ENCODE measurements at regions not wholly inside any gene's neighbourhood (a gene's known extent, or its start where the extent isn't known, plus 50 kb on each side); places are given as distances from the start of the nearest gene placed in this dataset.
A peak's percentile ranks its signal among the peaks of the same experiment; 100 is the strongest.
"Not testable (repeated sequence)": the region's sequence is repeated elsewhere in the genome, so short reads cannot be mapped to it uniquely, and the experiment has no call there.

GRCh38 chr10:118805146-118805545 is 50.4 kb upstream of the CACUL1 start:
- no peak for DNase-seq (ENCODE audit: low read depth)

DNA sequence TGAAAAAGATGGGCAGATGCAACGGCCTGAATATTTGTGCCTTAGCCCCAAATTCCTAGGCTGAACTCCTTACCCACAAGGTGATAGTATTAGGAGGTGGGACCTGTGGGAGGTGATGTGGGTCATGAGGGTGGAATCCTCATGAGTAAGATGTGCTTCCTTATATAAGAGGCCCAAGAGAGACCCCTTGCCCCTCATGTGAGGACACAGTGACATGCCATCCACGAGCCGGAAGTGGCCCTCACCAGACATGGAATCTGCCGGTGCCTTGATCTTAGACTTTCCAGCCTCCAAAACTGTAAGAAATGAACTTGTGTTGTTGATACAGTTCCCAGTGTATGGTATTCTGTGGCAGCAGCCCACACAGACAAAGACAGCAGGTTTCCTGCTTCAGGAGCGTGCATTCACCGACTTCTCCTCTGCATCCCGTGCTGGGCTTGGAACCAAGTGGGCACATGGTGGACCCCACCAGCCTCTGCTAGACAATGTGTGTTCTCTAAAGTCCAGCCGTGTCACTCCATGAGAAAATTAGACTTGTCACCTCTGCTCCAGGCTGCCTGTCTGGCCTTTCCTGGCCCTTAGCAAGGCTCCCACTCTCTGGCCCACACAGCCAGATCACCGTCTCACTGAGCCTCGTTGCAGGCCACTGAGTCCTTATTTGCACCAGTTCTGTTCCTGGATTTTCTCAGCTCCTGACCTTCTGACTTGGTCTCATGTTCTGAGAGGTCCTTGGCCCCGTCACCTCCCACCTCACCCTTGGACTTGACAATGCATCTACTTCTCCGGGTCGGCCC is 52.9 kb upstream of the CACUL1 start:
- DNase-seq (ENCODE audit: low read depth): no peak

DNA sequence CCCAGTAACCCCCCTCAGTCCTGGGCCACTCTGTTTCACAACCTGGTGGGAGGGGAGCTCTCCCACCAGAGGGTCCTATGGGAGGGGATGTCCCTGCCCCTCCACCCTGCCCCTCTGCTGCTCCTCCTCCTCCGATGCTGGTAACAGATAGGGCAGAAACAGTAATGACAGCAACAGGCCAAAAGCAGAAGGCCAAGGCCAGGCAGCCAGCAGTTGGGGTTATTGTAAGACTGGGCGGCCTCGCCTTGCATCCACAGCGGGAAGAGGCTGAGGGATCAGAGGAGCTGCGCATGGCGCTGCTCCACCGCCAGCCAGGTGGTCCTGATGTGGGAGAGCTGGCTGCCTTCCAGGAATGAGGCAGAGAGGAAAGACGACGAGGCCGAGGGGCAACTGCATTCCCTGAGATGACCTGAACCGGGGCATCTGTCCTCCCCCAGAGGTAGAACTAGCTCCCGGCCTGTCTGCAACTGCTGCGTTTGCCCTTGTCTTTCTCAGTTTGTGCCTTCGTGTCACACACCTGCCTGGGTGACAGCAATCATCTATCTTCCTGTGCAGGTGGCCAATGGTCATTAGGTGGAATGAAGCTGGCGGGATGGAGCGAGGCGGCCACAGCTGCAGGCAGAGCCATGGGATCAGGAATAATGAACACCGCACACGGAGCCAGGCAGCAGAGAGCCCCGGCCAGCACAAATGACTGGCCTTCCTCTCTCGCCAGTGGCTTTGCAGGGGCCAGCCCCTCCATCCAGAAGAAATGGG is 54.0 kb upstream of the CACUL1 start:
- DNase-seq (ENCODE audit: low read depth): no peak

DNA sequence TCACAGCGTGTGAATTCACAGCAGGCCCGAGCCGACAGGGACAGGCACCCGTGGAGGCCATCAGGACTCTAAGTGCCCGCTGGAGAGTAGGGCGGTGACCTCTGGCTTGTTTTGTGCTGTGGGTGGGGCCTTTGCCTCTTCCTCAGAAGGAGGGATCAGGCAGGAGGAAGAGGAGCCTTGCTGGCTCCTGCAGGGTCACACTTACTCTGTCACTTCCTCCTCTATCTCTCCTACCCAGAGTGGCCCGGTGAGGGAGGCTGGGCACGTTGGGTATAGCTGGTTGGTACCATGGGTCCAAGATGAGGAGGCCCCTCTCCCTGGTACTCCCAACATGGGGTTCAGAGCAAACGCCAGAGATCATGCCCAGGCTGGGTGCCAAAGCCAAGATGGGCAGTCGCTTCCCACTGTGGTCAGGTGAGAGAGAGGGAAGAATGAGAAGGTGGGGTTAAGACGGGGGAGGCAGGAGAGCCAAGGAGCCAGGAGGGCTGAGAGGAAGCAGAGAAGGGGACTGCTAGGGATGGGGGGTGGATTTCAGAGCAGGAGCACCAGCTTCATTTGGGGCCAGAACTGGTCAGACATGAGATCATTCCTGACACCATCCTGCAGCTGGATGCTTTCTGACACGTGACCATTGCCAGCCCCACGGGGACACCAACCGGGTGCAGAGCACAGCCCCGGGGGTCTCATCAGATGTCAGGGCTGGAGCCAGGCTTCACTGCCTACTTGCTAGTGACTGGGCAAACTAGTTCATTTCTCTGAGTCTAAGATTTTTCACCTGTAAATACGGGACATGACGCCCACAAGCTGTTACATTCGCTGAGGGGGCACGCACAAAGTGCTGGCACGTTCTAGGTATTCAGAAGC is 54.8 kb upstream of the CACUL1 start:
- no peak for DNase-seq (ENCODE audit: low read depth)

DNA sequence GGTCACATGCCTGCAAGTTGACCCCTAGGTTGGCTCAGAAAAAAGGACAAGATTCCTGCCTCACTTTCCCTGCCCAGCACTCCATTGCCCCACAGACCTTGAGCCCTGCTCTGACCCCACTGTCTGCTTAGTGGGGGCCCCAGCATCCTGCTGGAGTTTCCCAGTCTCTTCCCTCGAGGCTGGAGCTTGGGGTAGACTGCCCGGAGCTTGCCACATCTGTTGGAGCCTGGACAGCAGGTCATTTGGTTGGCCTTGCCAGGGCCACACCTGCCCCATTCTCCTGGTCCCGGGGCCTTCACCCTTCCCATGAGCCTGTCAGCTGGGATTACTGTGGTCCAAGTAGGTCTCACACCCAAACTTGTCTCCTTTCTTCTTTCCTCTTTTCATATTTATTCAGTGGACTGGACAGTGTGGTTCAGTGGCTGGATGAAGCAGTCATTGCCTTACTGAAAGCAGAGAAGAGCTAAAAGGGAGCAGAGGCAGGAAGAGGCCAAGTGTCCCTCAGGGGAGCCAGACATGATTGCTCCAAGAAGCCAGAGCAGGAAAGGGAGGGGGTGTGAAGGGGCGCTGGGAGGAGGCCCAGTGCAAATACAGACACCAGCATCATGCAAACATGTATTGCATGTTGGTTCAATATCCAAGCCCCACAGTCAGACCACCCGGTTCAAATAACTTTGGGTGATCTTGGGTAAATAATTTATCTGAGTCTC is 56.2 kb upstream of the CACUL1 start:
- DNase-seq (ENCODE audit: low read depth): no peak

- no peak for DNase-seq (ENCODE audit: low read depth)
Observed at GRCh38 chr10:118811675-118812392, 57.1 kb upstream of the CACUL1 start.

DNA sequence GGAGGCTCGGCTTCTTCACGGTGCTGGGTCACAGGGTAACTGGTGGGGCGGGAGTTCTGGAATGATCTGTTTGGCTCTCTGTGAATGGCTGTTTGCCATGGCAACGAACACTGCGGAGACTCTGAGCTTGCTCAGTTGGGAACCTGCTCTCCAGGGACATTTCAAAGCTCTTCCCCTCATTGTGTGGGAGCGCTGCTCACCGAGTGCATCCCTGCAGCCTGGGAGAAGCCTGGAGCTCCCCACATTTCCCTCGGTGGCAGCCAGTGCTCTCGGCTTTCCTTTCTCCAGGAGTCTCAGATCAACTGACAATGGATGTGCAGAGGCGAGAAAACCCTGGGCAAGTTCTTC is 57.6 kb upstream of the CACUL1 start:
- DNase-seq (ENCODE audit: low read depth): no peak

DNA sequence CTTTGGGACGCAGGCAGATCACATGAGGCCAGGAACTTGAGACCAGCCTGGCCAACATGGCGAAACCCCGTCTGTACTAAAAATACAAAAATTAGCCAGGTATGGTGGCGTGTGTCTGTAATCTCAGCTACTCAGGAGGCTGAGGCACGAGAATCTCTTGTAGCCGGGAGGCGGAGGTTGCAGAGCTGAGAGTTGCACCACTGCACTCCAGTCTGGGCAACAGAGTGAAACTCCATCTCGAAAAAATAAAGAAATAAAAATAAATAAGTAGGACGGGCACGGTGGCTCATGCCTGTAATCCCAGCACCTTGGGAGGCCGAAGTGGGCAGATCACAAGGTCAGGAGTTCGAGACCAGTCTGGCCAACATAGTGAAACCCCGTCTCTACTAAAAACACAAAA is 58.2 kb upstream of the CACUL1 start:
- not testable (repeated sequence) for DNase-seq (ENCODE audit: low read depth)

GRCh38 chr10:118816471-118817168 is 61.9 kb upstream of the CACUL1 start:
- DNase-seq (ENCODE audit: low read depth): no peak

GRCh38 chr10:118817328-118818068 is 62.7 kb upstream of the CACUL1 start:
- no peak for DNase-seq (ENCODE audit: low read depth)

GRCh38 chr10:118818621-118819221 is 64.0 kb upstream of the CACUL1 start:
- no peak for DNase-seq (ENCODE audit: low read depth)

DNA sequence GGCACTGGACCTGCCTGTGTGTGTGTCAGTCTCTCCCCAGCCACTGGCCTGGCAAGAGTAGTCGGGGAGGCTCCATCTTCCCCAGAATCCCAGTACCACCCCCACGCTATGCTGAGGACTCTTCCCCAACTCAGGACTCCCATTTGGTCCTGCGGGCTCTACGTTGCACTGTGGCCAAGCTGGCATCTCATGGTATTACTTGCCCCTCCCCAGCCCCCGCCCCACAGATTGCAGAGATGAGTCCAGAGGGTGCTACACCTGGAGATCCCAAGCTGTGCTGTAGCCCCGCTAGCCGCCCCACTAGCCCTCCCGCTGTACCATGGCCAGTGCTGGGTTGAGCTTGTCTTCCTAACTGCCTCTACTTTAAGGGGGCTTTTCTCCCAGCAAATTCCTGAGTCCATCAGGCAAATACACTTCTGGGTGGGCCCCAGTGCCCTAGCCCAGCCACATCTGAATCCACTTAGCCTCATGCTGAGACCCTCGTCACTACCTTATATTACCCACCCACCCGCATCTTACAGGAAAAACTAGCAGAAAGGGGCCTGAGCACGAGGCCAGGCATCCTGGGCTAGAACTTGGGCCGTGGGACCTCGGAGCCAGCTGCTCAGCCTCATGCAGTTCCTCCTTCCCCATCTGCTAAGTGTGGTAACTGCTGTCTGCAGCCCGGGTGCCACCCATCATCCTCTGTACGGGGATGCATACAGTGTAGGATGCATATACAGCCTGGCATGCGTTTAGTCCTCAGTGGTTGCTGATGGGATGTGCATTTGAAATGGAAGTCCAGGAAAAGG is 65.8 kb upstream of the CACUL1 start:
- no peak for DNase-seq (ENCODE audit: low read depth)

DNA sequence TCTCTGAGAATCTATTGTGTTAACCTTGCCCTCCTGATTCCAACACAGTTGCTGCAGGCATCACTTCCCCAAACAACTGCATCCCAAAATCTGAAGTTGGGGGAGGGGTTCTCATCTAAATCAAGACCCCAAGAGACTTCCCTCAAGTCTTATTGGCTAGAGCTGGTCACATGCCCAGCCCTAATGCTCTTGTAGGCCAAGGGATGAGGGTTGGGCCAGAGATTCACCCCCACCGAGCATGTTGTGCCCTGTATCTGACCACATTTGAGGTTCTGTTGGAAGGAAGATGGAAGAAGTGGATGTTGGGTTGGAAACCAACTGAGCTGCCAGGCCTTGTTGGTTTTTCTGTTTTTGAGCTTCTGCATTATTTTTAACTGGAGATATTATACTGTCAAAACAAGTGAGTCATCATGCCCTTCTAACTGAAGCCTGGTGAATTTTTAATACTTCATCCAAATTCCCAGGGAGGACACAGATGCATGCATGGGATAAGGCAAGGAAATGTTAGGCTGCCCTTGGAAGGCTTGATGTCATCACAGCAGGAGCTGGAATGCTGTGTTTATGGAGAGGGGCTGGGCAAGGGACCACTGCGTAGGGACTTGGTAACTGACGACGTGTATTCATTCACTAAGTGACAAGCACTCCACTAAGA is 68.6 kb upstream of the CACUL1 start:
- DNase-seq (ENCODE audit: low read depth): peak; percentile 48

DNA sequence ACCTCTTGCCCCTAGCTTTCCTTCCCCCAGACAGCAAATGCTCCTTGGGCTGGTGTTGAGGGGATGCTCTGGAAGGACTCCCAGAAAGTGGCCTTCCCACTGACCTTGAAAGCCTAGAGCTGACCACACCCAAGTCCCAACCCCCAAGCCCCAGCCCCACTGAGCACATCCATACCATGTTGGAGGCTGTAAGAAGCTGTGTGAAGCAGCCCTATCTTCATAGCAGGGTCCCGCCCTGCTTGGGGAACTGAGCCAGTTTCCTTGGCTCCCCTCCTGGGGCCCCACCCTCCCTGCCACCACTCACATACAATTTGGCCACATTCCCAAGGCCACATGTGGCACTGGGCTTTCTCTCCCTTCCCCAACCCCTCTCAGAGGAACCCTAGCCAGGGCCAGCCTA is 72.3 kb upstream of the CACUL1 start:
- no peak for DNase-seq (ENCODE audit: low read depth)

DNA sequence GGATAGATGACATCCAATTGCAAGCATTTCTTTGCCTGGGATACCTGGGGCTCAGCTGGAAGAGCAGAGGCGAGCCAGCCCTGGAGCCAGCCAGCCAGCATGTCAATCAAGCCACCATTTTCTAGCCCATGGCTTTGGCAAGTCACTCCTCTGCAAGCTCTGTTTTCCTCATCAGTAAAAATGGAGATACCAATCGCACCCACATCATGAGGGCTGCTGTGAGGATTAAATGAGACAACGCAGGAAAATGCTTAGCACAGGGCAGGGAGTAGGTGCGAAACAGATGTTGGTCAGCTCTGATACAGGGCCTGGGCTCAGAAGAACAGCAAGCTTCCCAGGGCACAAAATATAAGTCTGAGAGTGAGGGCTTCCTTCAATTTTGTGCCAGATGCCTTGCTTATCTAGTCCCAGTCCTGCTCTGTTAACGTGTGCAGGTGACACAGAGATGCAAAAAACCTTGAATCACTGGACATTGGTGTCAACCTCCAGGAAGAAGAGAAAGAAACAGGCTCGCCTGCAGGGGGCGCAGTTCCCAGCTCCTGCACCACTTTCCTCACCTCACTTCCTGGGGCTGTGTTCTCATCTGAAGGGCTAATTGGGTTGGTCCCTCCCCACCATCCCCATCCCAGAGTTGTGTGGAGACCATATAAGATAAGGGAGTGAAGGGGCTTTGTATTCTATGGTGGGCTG is 72.8 kb upstream of the CACUL1 start:
- DNase-seq (ENCODE audit: low read depth): no peak

GRCh38 chr10:118832241-118832651 is 77.5 kb upstream of the CACUL1 start:
- peak; percentile 38 for DNase-seq (ENCODE audit: low read depth)

DNA sequence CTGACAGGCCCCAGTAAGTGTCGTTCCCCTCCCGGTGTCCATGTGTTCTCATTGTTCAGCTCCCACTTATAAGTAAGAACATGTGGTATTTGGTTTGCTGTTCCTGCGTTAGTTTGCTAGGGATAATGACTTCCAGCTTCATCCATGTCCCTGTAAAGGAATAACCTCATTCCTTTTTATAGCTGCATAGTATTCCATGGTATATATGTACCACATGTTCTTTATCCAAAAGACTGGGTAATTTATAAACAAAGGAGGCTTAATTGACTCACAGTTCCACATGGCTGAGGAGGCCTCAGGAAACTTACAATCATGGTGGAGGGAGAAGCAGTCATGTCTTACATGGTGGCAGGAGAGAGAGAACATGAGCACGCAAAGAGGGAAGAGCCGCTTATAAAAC is 79.6 kb upstream of the CACUL1 start:
- DNase-seq (ENCODE audit: low read depth): not testable (repeated sequence)

Data from LHCN-M2 (cell line).